ENCODE measurements at regions not wholly inside any gene's neighbourhood (a gene's known extent, or its start where the extent isn't known, plus 50 kb on each side); places are given as distances from the start of the nearest gene placed in this dataset.

- no peaks in the 10 kb centered on the region for H3K36me3 ChIP-seq (ENCODE audit: control insufficient read depth in 2 of 2, extremely low read depth in 1 of 2, insufficient read depth in 2 of 2, low read length in 2 of 2)
- no peaks in the 10 kb centered on the region for H3K9me3 ChIP-seq (ENCODE audit: control insufficient read depth, low read depth, low read length)
- H2AFZ ChIP-seq (ENCODE audit: control insufficient read depth, low read length), result no peak overlapping the region
- dilution Hi-C loops (cut with MboI; ENCODE audit: extremely low pct_ligation_motif_present, low sequenced_read_pairs), result no loop called here
- H3K4me3 ChIP-seq (ENCODE audit: control insufficient read depth in 2 of 3, extremely low read depth in 1 of 3, insufficient read depth in 2 of 3, low read depth in 1 of 3, low read length in 3 of 3), result no peak overlapping the region
- no peak overlapping the region for H3K9ac ChIP-seq (ENCODE audit: control insufficient read depth, extremely low read depth, insufficient read depth, low read length)
- no peak overlapping the region for H3K4me2 ChIP-seq (ENCODE audit: control insufficient read depth, extremely low read depth, insufficient read depth, low read depth, low read length)
- H3K27me3 ChIP-seq (ENCODE audit: control insufficient read depth, extremely low read depth, insufficient read depth, low read length), result no peaks in the 10 kb centered on the region
- no peak overlapping the region for H3K27ac ChIP-seq (ENCODE audit: control insufficient read depth, insufficient read depth, low read length)
- TF ChIP-seq EZH2 (IDR thresholded peaks at IDR 0.05; ENCODE audit: low read length) (no peak), CTCF (optimal IDR thresholded peaks at IDR 0.05 in 1 of 3, IDR thresholded peaks at IDR 0.05 in 1 of 3, conservative IDR thresholded peaks at IDR 0.05 in 1 of 3; ENCODE audit: extremely low read depth in 1 of 3, insufficient read depth in 2 of 3, low read length in 3 of 3) (no peak)
- no peak for FAIRE-seq
- H3K4me1 ChIP-seq (ENCODE audit: control insufficient read depth, extremely low read depth, insufficient read depth, low read length), result peaks cover under 1% of the 10 kb centered on the region
- no peaks in the 10 kb centered on the region for H3K79me2 ChIP-seq (ENCODE audit: control insufficient read depth, insufficient read depth, low read length)
- H4K20me1 ChIP-seq (ENCODE audit: control insufficient read depth, extremely low read depth, insufficient read depth, low read length), result no peaks in the 10 kb centered on the region
- no peak for DNase-seq (ENCODE audit: low read depth, low spot score)
- no peaks in the 10 kb centered on the region for H3K9me1 ChIP-seq (ENCODE audit: control insufficient read depth, extremely low read depth, insufficient read depth, low read length)
Measured at GRCh38 chr2:150003544-150003943, 416.0 kb upstream of the MMADHC start.

GRCh38 chr2:150001788-150002187 lies 414.2 kb upstream of the MMADHC start:
- Histone ChIP-seq H3K4me1 (ENCODE audit: control insufficient read depth, extremely low read depth, insufficient read depth, low read length) (no peaks in the 10 kb centered on the region), H3K4me2 (ENCODE audit: control insufficient read depth, extremely low read depth, insufficient read depth, low read depth, low read length) (no peak overlapping the region), H3K27me3 (ENCODE audit: control insufficient read depth, extremely low read depth, insufficient read depth, low read length) (no peaks in the 10 kb centered on the region), H3K27ac (ENCODE audit: control insufficient read depth, insufficient read depth, low read length) (no peak overlapping the region), H3K4me3 (ENCODE audit: control insufficient read depth in 2 of 3, extremely low read depth in 1 of 3, insufficient read depth in 2 of 3, low read depth in 1 of 3, low read length in 3 of 3) (no peak overlapping the region), H3K36me3 (ENCODE audit: control insufficient read depth in 2 of 2, extremely low read depth in 1 of 2, insufficient read depth in 2 of 2, low read length in 2 of 2) (no peaks in the 10 kb centered on the region), H3K9ac (ENCODE audit: control insufficient read depth, extremely low read depth, insufficient read depth, low read length) (no peak overlapping the region), H3K9me1 (ENCODE audit: control insufficient read depth, extremely low read depth, insufficient read depth, low read length) (no peaks in the 10 kb centered on the region), H3K79me2 (ENCODE audit: control insufficient read depth, insufficient read depth, low read length) (no peaks in the 10 kb centered on the region), H4K20me1 (ENCODE audit: control insufficient read depth, extremely low read depth, insufficient read depth, low read length) (no peaks in the 10 kb centered on the region), H3K9me3 (ENCODE audit: control insufficient read depth, low read depth, low read length) (no peaks in the 10 kb centered on the region), H2AFZ (ENCODE audit: control insufficient read depth, low read length) (no peak overlapping the region)
- DNase-seq (ENCODE audit: low read depth, low spot score), result no peak
- FAIRE-seq, result no peak
- dilution Hi-C loops (cut with MboI; ENCODE audit: extremely low pct_ligation_motif_present, low sequenced_read_pairs), result no loop called here
- TF ChIP-seq EZH2 (IDR thresholded peaks at IDR 0.05; ENCODE audit: low read length) (no peak), CTCF (optimal IDR thresholded peaks at IDR 0.05 in 1 of 3, IDR thresholded peaks at IDR 0.05 in 1 of 3, conservative IDR thresholded peaks at IDR 0.05 in 1 of 3; ENCODE audit: extremely low read depth in 1 of 3, insufficient read depth in 2 of 3, low read length in 3 of 3) (no peak)

Measured in keratinocyte (primary cell).